Loucy (cell line): ENCODE measurements at regions not wholly inside any gene's neighbourhood (a gene's known extent, or its start where the extent isn't known, plus 50 kb on each side); places are given as distances from the start of the nearest gene placed in this dataset.

Experiments used
- CTCF ChIP-seq: fragments of 200-600 bp; sonication (generic); conservative IDR thresholded peaks from 2 replicates; pipeline ENCODE4 v1.5.1; 2014; ENCODE audit warnings: mild to moderate bottlenecking, antibody characterized with exemption, low read length
- EZH2phosphoT487 ChIP-seq: fragments of 200-600 bp; IDR thresholded peaks from 2 replicates; pipeline ENCODE4 v1.6.1; 2018; ENCODE audit warnings: antibody characterized with exemption, mild to moderate bottlenecking, moderate library complexity, borderline replicate concordance

- TF ChIP-seq CTCF, result no peak
- TF ChIP-seq EZH2phosphoT487, result no peak
Observed at GRCh38 chr13:44710576-44710975, 134.4 kb upstream of the TSC22D1 start.
